NCI-H2029 (cell line): ENCODE measurements at regions not wholly inside any gene's neighbourhood (a gene's known extent, or its start where the extent isn't known, plus 50 kb on each side); places are given as distances from the start of the nearest gene placed in this dataset.

ENCODE experiments used
- DNase-seq: peaks from one replicate; lab custom pipeline; 2025; lab: John Stamatoyannopoulos, UW

DNA sequence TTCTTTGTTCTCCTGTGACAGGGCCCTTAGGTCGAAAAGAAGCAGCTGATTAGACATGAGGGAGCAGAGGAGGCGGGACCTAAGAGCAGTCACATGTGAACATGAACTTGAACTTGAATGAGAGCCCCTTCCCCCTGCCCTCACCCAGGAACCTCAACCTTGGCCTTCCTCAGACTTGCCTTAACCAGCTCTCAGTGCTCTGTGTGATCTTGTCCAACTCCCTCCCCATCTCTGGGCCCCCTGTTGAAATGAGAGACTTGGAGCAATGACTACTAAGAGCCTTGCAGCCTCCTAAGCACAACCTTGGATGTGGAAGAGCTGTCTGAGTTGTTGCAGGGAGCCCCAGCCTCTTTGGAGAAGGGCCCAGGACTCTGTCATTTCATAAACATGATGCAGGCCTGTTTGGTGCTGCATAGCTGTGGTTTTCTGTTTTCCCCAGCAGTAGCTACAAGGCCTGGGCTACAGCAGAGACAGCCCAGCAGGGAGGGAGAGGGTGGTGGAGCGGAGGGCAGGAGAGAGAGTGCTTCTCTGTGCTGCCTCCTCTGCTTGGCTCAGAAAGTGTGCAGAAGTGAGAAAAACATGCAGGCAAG lies 123.9 kb upstream of the ZMIZ1 start:
- no peak for DNase-seq

DNA sequence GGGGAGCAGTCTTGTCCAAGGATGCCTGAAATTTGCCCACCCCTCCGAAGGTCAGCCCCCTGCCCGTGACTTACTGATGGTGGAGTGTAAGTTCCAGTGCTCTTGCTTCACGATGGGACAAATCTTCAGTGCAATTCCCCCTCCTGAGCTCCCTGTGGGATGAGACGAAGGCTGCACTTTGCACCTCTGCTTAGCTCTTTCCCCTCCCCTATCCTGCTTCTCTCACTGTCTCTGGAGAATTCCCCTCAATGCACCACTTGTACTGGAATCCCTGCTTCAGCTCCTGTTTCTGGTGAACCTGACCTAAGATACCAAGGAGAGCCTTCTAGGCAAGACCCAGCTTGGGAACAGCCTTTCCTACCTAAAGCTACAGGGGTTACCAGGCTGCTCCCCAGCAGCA lies 122.9 kb upstream of the ZMIZ1 start:
- no peak for DNase-seq

GRCh38 chr10:78947226-78947625 lies 121.5 kb upstream of the ZMIZ1 start:
- no peak for DNase-seq

- DNase-seq = no peak
These were observed 121.0 kb upstream of the ZMIZ1 start for GRCh38 chr10:78947733-78948132.

DNA sequence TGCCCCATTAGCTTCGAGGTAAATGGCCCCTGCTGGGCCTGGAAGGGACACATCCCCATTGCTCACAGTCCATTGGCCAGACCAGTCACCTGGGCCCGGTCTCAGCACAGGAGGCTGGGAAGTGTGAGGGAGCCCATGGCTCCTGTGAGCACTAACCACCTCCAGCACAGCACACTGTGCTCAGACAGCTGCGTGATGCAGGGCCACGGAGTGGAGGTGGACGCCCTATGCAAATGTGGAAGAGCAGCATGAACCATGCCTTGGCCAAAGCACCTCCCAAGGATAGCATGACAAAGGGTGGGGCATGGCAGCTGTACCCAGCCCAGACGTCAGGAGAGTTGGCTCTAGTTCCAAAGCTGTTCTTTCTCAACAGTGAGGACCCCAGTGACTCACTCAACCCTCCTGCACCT lies 120.1 kb upstream of the ZMIZ1 start:
- no peak for DNase-seq

- DNase-seq = no peak
These were observed 117.8 kb upstream of the ZMIZ1 start for GRCh38 chr10:78950656-78951587.

DNA sequence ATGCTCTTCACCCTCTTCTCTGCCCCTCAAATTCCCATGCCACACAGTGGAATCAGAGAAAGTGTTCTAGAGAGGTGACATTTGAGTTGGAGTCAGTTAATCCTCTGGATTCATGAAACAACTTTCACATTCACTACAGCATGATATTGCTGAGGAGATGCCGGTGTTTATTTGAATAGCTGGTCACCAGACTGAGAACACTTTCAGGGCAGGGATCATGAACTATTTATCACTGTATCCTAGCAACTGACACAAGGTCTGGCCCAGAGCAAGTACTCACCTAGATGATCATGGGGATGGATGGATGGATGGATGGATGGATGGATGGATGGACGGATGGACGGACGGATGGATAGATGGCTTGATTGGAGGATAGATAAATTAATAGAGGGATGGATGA lies 116.7 kb upstream of the ZMIZ1 start:
- no peak for DNase-seq

GRCh38 chr10:78952686-78953085 lies 116.1 kb upstream of the ZMIZ1 start:
- DNase-seq = no peak

DNA sequence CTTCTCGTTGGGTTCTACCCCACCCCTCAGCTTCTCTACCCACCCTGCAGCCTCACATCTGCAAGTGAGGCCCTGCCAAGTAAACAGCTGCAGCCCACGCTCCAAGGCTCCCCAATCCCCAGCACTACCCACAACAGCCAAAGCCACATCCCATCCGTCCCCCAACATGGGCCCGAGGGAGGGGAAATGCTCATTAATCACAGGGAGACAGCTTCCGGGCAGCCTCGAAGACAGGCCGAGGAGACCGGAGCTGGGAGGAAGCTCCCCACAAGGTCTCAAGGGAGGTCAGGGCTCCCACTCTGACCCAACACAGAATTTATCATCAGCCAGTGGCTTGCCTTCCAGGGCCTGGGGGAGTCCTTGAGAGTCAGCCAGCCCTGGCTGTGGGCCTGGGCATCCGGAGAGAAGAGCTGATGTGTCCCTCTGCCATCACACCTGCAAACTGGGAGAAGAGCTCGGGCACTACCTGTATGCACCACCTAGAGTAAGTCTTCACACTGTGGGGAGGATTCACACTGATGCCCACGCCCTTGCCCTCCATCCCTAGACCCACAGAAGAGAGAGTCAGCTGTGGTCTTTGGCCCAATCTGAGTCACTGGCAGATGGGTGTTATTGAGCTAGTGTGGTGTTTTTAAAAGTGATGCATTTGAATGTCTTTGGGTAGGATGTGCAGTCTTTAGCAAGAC lies 115.5 kb upstream of the ZMIZ1 start:
- DNase-seq = no peak

GRCh38 chr10:78953799-78954297 lies 114.9 kb upstream of the ZMIZ1 start:
- DNase-seq = no peak

GRCh38 chr10:78954689-78955088 lies 114.1 kb upstream of the ZMIZ1 start:
- no peak for DNase-seq

- no peak for DNase-seq
These were observed 113.6 kb upstream of the ZMIZ1 start for GRCh38 chr10:78955206-78955605.

DNA sequence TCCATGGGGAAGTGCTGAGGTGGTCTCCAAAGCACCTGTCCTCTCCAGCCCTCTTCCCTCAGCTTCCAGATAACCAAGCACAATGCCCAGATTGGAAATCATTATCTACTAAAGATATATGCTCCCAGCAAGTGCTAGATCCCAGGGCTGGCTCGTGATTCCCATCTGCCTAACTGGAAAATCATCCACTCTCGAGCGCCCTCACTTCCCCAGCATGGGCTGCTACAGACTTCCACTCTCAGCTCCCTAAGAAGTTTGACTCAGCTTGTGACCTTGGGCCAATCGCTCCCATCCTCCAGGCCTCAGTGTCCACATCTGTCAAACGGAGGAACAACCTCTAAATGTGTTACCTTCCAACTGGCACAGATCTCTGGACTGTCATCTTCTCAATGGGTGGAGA lies 112.4 kb upstream of the ZMIZ1 start:
- DNase-seq = no peak

- no peak for DNase-seq
These were observed 111.2 kb upstream of the ZMIZ1 start for GRCh38 chr10:78957471-78958039.

GRCh38 chr10:78959217-78959923 lies 109.4 kb upstream of the ZMIZ1 start:
- no peak for DNase-seq

- DNase-seq = no peak
These were observed 108.9 kb upstream of the ZMIZ1 start for GRCh38 chr10:78959924-78960285.

GRCh38 chr10:78960316-78960800 lies 108.4 kb upstream of the ZMIZ1 start:
- DNase-seq = peak; percentile 5

GRCh38 chr10:78961760-78962159 lies 107.0 kb upstream of the ZMIZ1 start:
- no peak for DNase-seq

GRCh38 chr10:78963074-78964034 lies 105.4 kb upstream of the ZMIZ1 start:
- no peak for DNase-seq

DNA sequence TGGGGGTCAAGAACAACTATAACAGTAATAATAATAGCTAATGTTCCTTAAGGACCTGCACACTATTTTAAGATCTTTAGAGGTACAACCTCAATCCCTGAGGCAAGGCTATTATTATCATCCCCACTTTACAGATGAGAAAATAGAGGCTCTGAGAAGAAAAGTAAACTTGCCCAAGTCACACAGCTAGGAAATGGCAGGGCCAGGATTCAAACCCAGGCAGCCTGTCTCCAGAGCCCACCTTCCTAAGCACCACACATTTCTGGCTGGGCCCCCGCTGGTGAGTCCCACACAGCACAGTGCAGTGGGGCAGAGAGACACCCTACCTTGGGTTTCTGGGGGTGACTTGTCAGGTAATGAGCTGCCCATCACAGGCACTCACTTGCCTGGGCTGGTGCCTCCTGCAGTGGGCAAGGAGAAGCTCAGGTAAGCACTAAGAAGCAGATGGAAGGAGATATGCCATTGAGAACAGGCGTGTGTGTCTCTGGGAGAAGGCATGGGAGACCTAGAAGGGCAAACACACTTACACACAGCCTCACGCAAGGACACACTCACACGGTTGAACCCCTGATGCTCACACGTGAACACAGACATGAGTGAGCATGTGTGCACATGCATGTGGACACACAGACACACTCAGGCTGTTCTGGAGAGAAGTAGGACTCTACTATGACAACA lies 104.4 kb upstream of the ZMIZ1 start:
- no peak for DNase-seq
